NT2/D1 (cell line): ENCODE measurements at regions not wholly inside any gene's neighbourhood (a gene's known extent, or its start where the extent isn't known, plus 50 kb on each side); places are given as distances from the start of the nearest gene placed in this dataset.

Experiments
- DNase-seq: peaks from one replicate; pipeline ENCODE4 v3.0.0-alpha.2; 2011; ENCODE audit warnings: low read depth, low spot score
- H3K27me3 ChIP-seq: 2 replicates; pipeline ENCODE4 v1.6.0; 2011; ENCODE audit warnings: mild to moderate bottlenecking; ENCODE audit not compliant: insufficient read length, insufficient read depth
- H3K36me3 ChIP-seq: 2 replicates; pipeline ENCODE4 v1.6.1; 2011; ENCODE audit warnings: mild to moderate bottlenecking, low read length, mixed read lengths; ENCODE audit not compliant: insufficient read depth, insufficient read length
- H3K4me1 ChIP-seq: 2 replicates; pipeline ENCODE4 v1.5.1; 2011; ENCODE audit not compliant: insufficient read depth, insufficient read length
- H3K4me3 ChIP-seq: 2 replicates; pipeline ENCODE4 v1.5.1; 2011; ENCODE audit warnings: low read depth; ENCODE audit not compliant: insufficient read length
- H3K9ac ChIP-seq: 2 replicates; pipeline ENCODE4 v1.6.0; 2011; ENCODE audit warnings: low read depth; ENCODE audit not compliant: insufficient read length
- H3K9me3 ChIP-seq: 2 replicates; pipeline ENCODE4 v1.5.1; 2011; ENCODE audit warnings: mild to moderate bottlenecking, low read length; ENCODE audit not compliant: insufficient read depth
- SUZ12 ChIP-seq: IDR thresholded peaks from 2 replicates; pipeline ENCODE4 v1.6.1; 2011; ENCODE audit not compliant: insufficient read length, insufficient read depth; ENCODE audit errors: extremely low read depth
- YY1 ChIP-seq: IDR thresholded peaks from 2 replicates; pipeline ENCODE4 v1.6.1; 2011; ENCODE audit not compliant: insufficient read length, insufficient read depth
- ZNF274 ChIP-seq: IDR thresholded peaks from 2 replicates; pipeline ENCODE4 v1.6.1; 2011; ENCODE audit warnings: mild to moderate bottlenecking, low read depth, low read length

GRCh38 chr11:64489831-64490441 is 65.8 kb upstream of the SLC22A11 start:
- no peak overlapping the region for H3K9ac ChIP-seq
- peak; percentile 35 for DNase-seq
- H3K4me3 ChIP-seq, result no peak overlapping the region
- peaks cover 7% of the 10 kb centered on the region for H3K4me1 ChIP-seq
- TF ChIP-seq ZNF274, result no peak
- TF ChIP-seq SUZ12, result no peak
- TF ChIP-seq YY1, result no peak
- peaks cover 17% of the 10 kb centered on the region for H3K27me3 ChIP-seq
- H3K36me3 ChIP-seq, result no peaks in the 10 kb centered on the region
- no peaks in the 10 kb centered on the region for H3K9me3 ChIP-seq

GRCh38 chr11:64490562-64491216 is 65.1 kb upstream of the SLC22A11 start:
- Histone ChIP-seq H3K27me3 (peaks cover 17% of the 10 kb centered on the region), H3K4me3 (no peak overlapping the region), H3K9me3 (no peaks in the 10 kb centered on the region), H3K36me3 (no peaks in the 10 kb centered on the region), H3K9ac (no peak overlapping the region), H3K4me1 (peaks cover 7% of the 10 kb centered on the region)
- DNase-seq, result no peak
- no peak for TF ChIP-seq YY1

GRCh38 chr11:64492561-64492960 is 63.2 kb upstream of the SLC22A11 start:
- H3K36me3 ChIP-seq, result no peaks in the 10 kb centered on the region
- no peak for DNase-seq
- no peak for TF ChIP-seq YY1
- TF ChIP-seq ZNF274, result no peak
- no peak for TF ChIP-seq SUZ12
- H3K9me3 ChIP-seq, result no peaks in the 10 kb centered on the region
- H3K4me3 ChIP-seq, result no peak overlapping the region
- H3K9ac ChIP-seq, result no peak overlapping the region
- H3K4me1 ChIP-seq, result peaks cover 7% of the 10 kb centered on the region
- peaks cover 17% of the 10 kb centered on the region for H3K27me3 ChIP-seq

GRCh38 chr11:64498136-64498535 is 57.6 kb upstream of the SLC22A11 start:
- H3K9ac ChIP-seq, result no peak overlapping the region
- peaks cover 2% of the 10 kb centered on the region for H3K27me3 ChIP-seq
- TF ChIP-seq YY1 (no peak), ZNF274 (no peak), SUZ12 (no peak)

GRCh38 chr11:64499261-64500004 is 56.3 kb upstream of the SLC22A11 start:
- Histone ChIP-seq H3K27me3 (peaks cover 3% of the 10 kb centered on the region), H3K4me1 (no peaks in the 10 kb centered on the region), H3K4me3 (no peak overlapping the region), H3K9me3 (no peaks in the 10 kb centered on the region), H3K36me3 (no peaks in the 10 kb centered on the region), H3K9ac (no peak overlapping the region)
- no peak for TF ChIP-seq YY1
- no peak for TF ChIP-seq ZNF274
- no peak for TF ChIP-seq SUZ12
- DNase-seq, result no peak

More at GRCh38 chr11:64498136-64498535, 57.6 kb upstream of the SLC22A11 start:
- H3K4me1 ChIP-seq, result no peaks in the 10 kb centered on the region
- no peaks in the 10 kb centered on the region for H3K9me3 ChIP-seq
- no peak overlapping the region for H3K4me3 ChIP-seq
- no peak for DNase-seq
- H3K36me3 ChIP-seq, result no peaks in the 10 kb centered on the region

GRCh38 chr11:64500176-64501013 is 55.3 kb upstream of the SLC22A11 start:
- TF ChIP-seq ZNF274 (no peak), YY1 (no peak), SUZ12 (no peak)
- H3K9me3 ChIP-seq, result no peaks in the 10 kb centered on the region; the same call in 1 of the 2 replicates
- H3K36me3 ChIP-seq, result no peaks in the 10 kb centered on the region
- H3K27me3 ChIP-seq, result peaks cover 13% of the 10 kb centered on the region
- H3K4me3 ChIP-seq, result no peak overlapping the region
- no peak overlapping the region for H3K9ac ChIP-seq
- no peaks in the 10 kb centered on the region for H3K4me1 ChIP-seq
- DNase-seq, result no peak
